ENCODE measurements at regions not wholly inside any gene's neighbourhood (a gene's known extent, or its start where the extent isn't known, plus 50 kb on each side); places are given as distances from the start of the nearest gene placed in this dataset.

DNA sequence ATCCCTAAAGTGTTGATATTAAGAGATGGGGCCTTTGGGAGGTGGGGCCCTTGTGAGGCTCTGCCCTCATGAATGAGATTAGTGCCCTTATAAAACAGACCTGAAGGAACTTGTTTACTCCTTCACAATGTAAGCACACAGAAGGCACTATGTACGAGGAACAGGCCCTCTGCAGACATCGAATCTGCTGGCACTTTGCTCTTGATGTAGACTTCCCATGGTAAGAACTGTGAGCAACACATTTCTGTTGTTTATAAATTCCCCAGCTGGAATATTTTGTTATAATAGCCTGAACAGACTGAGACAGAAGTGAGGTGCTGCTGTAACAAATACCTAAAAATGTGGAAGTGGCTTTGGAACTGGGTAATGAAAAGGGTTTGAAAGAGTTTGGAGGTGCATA lies 193.2 kb downstream of the TGFB2 start:
- H2AFZ ChIP-seq (ENCODE audit: low read length) = no peak overlapping the region
- H2BK120ac ChIP-seq (replicated peaks; ENCODE audit: low read depth, low read length) = no peak overlapping the region
- no peak overlapping the region for H3K56ac ChIP-seq (replicated peaks; ENCODE audit: insufficient read length, low read depth, low read length)
- H4K91ac ChIP-seq (replicated peaks; ENCODE audit: insufficient read length, low read length) = no peak overlapping the region
- no peak overlapping the region for H4K8ac ChIP-seq (ENCODE audit: extremely low read depth, insufficient read depth, low read length)
- H3K9ac ChIP-seq (replicated peaks in 1 of 4; ENCODE audit: extremely low read depth in 1 of 4, low read depth in 3 of 4, low read length in 3 of 4) = no peak overlapping the region
- H3K79me2 ChIP-seq (ENCODE audit: control insufficient read depth in 1 of 2, insufficient read depth in 2 of 2, low read length in 2 of 2) = no peaks in the 10 kb centered on the region
- no peak overlapping the region for H3K23ac ChIP-seq (ENCODE audit: insufficient read length)
- no peaks in the 10 kb centered on the region for H3K27me3 ChIP-seq (replicated peaks in 1 of 4; ENCODE audit: control insufficient read depth in 3 of 4, extremely low read depth in 1 of 4, insufficient read depth in 3 of 4, low read length in 3 of 4)
- H3K36me3 ChIP-seq (ENCODE audit: control insufficient read depth in 2 of 4, insufficient read depth in 4 of 4, low read length in 3 of 4) = no peaks in the 10 kb centered on the region
- no peak overlapping the region for H2BK5ac ChIP-seq (ENCODE audit: low read depth, low read length)
- H3K4me1 ChIP-seq (replicated peaks in 1 of 4; ENCODE audit: control insufficient read depth in 3 of 4, insufficient read depth in 4 of 4, low read length in 3 of 4) = 0 out of 7 replicates have a peak, but pooled peaks cover 0 to 3% (median 0%) of the 10 kb centered on the region in 4 experiments
- no peak for FAIRE-seq
- H3K4me2 ChIP-seq (ENCODE audit: insufficient read depth in 1 of 2, low read depth in 2 of 2, low read length in 2 of 2) = no peak overlapping the region
- no peak overlapping the region for H2BK12ac ChIP-seq (ENCODE audit: low read depth, low read length)
- H3K23me2 ChIP-seq (ENCODE audit: low read depth, low read length) = no peaks in the 10 kb centered on the region
- no peaks in the 10 kb centered on the region for H3K79me1 ChIP-seq (ENCODE audit: low read depth, low read length)
- no peak overlapping the region for H3K4me3 ChIP-seq (ENCODE audit: extremely low read depth in 1 of 4, insufficient read depth in 2 of 4, low read depth in 3 of 4, low read length in 4 of 4)
- POLR2A ChIA-PET (ENCODE audit: partially characterized antibody) = no interaction called here
- no peaks in the 10 kb centered on the region for H3K9me3 ChIP-seq (ENCODE audit: insufficient read depth in 2 of 2, low read depth in 1 of 2, low read length in 1 of 2)
- TF ChIP-seq GTF2F1 (IDR thresholded peaks at IDR 0.05; ENCODE audit: borderline replicate concordance, low read depth, low read length) = no peak
- TF ChIP-seq KDM4A (IDR thresholded peaks at IDR 0.05; ENCODE audit: low read depth, low read length, severe bottlenecking) = no peak
- H3K18ac ChIP-seq (ENCODE audit: extremely low read depth, low read length) = no peak overlapping the region
- H2AK5ac ChIP-seq (ENCODE audit: low read depth, low read length) = no peak overlapping the region
- CTCF ChIA-PET (ENCODE audit: partially characterized antibody) = no interaction called here
- no peaks in the 10 kb centered on the region for H4K20me1 ChIP-seq (replicated peaks in 1 of 2; ENCODE audit: control insufficient read depth in 1 of 2, insufficient read depth in 2 of 2, low read length in 2 of 2)
- no peak overlapping the region for H3K27ac ChIP-seq (ENCODE audit: low read depth, low read length)
- DNase-seq (ENCODE audit: low read depth in 1 of 2, low spot score in 2 of 2) = no peak
- no peak overlapping the region for H2BK20ac ChIP-seq (ENCODE audit: low read length)
- H3K14ac ChIP-seq (ENCODE audit: insufficient read length) = no peak overlapping the region
- no peak overlapping the region for H3K4ac ChIP-seq (replicated peaks; ENCODE audit: insufficient read length, low read depth, low read length)
- H4K5ac ChIP-seq (ENCODE audit: insufficient read length, low read depth, low read length) = no peak overlapping the region
- 85% methylated on average over 2 of the region's 2 CpGs; no CpG with 5 or more reads in 1 of the 2 experiments for WGBS, 2 experiments (ENCODE audit: extremely low coverage in 1 of 2, insufficient coverage in 1 of 2, insufficient read length in 1 of 2, insufficient replicate concordance in 2 of 2, low coverage in 1 of 2, low lambda C conversion rate in 2 of 2, missing lambda C conversion rate in 1 of 2)
- H2BK15ac ChIP-seq (ENCODE audit: low read length) = no peak overlapping the region
